GM23338 (cell line): ENCODE measurements at regions not wholly inside any gene's neighbourhood (a gene's known extent, or its start where the extent isn't known, plus 50 kb on each side); places are given as distances from the start of the nearest gene placed in this dataset.

Source experiments
- EZH2 ChIP-seq: fragments of 200-600 bp; sonication (generic); IDR thresholded peaks from one replicate; pipeline ENCODE4 v1.8.0; 2017; ENCODE audit warnings: antibody characterized with exemption, mild to moderate bottlenecking, low read depth; ENCODE audit not compliant: unreplicated experiment
- EZH2phosphoT487 ChIP-seq: fragments of 200-600 bp; sonication (generic); IDR thresholded peaks from one replicate; pipeline ENCODE4 v1.8.1; 2018; ENCODE audit warnings: antibody characterized with exemption; ENCODE audit not compliant: unreplicated experiment
- POLR2AphosphoS5 ChIP-seq: IDR thresholded peaks from 2 replicates; pipeline ENCODE4 v1.6.1; 2016; ENCODE audit warnings: antibody characterized with exemption, low read depth
- TF ChIP-seq, protein P1 (sequence below), 2 experiments: fragments of 200-600 bp in 1 of 2; sonication (generic) in 1 of 2; conservative IDR thresholded peaks; 2 replicates each; pipeline versions ENCODE4 v1.5.1 to v1.6.1; 2016 to 2017; ENCODE audit warnings: antibody characterized with exemption in 2 of 2, low read depth in 2 of 2, mild to moderate bottlenecking in 2 of 2, moderate library complexity in 1 of 2
- TF ChIP-seq, protein P2 (sequence below): IDR thresholded peaks from one replicate; pipeline ENCODE4 v1.6.1; 2018; ENCODE audit warnings: antibody characterized with exemption; ENCODE audit not compliant: unreplicated experiment
- TF ChIP-seq, protein P3 (sequence below): IDR thresholded peaks from 2 replicates; pipeline ENCODE4 v1.6.1; 2016; ENCODE audit warnings: antibody characterized with exemption
- TF ChIP-seq, protein P4 (sequence below): fragments of 250-450 bp; sonication (Bioruptor Pico); IDR thresholded peaks from 2 replicates; pipeline ENCODE4 v1.5.0; 2020; ENCODE audit warnings: mild to moderate bottlenecking, moderate library complexity

DNA sequence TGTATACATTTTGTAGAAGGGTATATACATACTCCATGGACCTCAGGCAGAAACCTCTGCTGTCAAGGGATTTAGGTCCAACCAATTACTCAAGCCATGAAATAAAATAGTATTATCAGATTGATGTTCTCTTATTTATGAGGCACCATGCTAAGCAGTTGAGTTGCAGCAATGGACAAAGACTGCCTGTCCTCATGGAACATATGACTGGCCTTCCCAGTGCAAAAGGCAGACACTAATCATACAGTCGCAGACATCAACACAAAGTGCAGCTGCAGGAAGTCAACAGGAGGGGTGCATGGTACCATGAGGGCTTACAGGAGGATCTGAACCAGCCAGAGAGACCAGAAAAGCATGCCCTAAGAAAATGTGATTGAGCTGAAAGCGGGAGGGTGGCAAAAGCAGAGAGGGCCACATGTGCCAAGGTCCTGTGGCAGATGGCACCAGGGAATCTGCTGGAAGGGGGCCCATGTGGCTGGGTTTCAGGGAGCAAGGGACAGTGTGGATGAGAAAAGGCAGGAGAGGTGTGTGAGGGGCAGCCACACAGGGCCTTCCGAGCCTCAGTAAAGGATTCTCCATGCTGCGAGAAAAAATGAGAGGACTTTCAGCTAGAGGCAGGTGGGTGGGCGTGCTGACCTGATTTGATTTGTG is 61.4 kb upstream of the RNF152 start:
- TF ChIP-seq EZH2 (no peak), POLR2AphosphoS5 (no peak), EZH2phosphoT487 (no peak)
- TF ChIP-seq, protein P1, sequence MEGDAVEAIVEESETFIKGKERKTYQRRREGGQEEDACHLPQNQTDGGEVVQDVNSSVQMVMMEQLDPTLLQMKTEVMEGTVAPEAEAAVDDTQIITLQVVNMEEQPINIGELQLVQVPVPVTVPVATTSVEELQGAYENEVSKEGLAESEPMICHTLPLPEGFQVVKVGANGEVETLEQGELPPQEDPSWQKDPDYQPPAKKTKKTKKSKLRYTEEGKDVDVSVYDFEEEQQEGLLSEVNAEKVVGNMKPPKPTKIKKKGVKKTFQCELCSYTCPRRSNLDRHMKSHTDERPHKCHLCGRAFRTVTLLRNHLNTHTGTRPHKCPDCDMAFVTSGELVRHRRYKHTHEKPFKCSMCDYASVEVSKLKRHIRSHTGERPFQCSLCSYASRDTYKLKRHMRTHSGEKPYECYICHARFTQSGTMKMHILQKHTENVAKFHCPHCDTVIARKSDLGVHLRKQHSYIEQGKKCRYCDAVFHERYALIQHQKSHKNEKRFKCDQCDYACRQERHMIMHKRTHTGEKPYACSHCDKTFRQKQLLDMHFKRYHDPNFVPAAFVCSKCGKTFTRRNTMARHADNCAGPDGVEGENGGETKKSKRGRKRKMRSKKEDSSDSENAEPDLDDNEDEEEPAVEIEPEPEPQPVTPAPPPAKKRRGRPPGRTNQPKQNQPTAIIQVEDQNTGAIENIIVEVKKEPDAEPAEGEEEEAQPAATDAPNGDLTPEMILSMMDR (conservative IDR thresholded peaks at IDR 0.05; ENCODE audit: low read depth in 2 of 2) = no peak
- TF ChIP-seq, protein P2, sequence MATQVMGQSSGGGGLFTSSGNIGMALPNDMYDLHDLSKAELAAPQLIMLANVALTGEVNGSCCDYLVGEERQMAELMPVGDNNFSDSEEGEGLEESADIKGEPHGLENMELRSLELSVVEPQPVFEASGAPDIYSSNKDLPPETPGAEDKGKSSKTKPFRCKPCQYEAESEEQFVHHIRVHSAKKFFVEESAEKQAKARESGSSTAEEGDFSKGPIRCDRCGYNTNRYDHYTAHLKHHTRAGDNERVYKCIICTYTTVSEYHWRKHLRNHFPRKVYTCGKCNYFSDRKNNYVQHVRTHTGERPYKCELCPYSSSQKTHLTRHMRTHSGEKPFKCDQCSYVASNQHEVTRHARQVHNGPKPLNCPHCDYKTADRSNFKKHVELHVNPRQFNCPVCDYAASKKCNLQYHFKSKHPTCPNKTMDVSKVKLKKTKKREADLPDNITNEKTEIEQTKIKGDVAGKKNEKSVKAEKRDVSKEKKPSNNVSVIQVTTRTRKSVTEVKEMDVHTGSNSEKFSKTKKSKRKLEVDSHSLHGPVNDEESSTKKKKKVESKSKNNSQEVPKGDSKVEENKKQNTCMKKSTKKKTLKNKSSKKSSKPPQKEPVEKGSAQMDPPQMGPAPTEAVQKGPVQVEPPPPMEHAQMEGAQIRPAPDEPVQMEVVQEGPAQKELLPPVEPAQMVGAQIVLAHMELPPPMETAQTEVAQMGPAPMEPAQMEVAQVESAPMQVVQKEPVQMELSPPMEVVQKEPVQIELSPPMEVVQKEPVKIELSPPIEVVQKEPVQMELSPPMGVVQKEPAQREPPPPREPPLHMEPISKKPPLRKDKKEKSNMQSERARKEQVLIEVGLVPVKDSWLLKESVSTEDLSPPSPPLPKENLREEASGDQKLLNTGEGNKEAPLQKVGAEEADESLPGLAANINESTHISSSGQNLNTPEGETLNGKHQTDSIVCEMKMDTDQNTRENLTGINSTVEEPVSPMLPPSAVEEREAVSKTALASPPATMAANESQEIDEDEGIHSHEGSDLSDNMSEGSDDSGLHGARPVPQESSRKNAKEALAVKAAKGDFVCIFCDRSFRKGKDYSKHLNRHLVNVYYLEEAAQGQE = no peak
- TF ChIP-seq, protein P3, sequence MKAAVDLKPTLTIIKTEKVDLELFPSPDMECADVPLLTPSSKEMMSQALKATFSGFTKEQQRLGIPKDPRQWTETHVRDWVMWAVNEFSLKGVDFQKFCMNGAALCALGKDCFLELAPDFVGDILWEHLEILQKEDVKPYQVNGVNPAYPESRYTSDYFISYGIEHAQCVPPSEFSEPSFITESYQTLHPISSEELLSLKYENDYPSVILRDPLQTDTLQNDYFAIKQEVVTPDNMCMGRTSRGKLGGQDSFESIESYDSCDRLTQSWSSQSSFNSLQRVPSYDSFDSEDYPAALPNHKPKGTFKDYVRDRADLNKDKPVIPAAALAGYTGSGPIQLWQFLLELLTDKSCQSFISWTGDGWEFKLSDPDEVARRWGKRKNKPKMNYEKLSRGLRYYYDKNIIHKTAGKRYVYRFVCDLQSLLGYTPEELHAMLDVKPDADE = no peak
- TF ChIP-seq, protein P4, sequence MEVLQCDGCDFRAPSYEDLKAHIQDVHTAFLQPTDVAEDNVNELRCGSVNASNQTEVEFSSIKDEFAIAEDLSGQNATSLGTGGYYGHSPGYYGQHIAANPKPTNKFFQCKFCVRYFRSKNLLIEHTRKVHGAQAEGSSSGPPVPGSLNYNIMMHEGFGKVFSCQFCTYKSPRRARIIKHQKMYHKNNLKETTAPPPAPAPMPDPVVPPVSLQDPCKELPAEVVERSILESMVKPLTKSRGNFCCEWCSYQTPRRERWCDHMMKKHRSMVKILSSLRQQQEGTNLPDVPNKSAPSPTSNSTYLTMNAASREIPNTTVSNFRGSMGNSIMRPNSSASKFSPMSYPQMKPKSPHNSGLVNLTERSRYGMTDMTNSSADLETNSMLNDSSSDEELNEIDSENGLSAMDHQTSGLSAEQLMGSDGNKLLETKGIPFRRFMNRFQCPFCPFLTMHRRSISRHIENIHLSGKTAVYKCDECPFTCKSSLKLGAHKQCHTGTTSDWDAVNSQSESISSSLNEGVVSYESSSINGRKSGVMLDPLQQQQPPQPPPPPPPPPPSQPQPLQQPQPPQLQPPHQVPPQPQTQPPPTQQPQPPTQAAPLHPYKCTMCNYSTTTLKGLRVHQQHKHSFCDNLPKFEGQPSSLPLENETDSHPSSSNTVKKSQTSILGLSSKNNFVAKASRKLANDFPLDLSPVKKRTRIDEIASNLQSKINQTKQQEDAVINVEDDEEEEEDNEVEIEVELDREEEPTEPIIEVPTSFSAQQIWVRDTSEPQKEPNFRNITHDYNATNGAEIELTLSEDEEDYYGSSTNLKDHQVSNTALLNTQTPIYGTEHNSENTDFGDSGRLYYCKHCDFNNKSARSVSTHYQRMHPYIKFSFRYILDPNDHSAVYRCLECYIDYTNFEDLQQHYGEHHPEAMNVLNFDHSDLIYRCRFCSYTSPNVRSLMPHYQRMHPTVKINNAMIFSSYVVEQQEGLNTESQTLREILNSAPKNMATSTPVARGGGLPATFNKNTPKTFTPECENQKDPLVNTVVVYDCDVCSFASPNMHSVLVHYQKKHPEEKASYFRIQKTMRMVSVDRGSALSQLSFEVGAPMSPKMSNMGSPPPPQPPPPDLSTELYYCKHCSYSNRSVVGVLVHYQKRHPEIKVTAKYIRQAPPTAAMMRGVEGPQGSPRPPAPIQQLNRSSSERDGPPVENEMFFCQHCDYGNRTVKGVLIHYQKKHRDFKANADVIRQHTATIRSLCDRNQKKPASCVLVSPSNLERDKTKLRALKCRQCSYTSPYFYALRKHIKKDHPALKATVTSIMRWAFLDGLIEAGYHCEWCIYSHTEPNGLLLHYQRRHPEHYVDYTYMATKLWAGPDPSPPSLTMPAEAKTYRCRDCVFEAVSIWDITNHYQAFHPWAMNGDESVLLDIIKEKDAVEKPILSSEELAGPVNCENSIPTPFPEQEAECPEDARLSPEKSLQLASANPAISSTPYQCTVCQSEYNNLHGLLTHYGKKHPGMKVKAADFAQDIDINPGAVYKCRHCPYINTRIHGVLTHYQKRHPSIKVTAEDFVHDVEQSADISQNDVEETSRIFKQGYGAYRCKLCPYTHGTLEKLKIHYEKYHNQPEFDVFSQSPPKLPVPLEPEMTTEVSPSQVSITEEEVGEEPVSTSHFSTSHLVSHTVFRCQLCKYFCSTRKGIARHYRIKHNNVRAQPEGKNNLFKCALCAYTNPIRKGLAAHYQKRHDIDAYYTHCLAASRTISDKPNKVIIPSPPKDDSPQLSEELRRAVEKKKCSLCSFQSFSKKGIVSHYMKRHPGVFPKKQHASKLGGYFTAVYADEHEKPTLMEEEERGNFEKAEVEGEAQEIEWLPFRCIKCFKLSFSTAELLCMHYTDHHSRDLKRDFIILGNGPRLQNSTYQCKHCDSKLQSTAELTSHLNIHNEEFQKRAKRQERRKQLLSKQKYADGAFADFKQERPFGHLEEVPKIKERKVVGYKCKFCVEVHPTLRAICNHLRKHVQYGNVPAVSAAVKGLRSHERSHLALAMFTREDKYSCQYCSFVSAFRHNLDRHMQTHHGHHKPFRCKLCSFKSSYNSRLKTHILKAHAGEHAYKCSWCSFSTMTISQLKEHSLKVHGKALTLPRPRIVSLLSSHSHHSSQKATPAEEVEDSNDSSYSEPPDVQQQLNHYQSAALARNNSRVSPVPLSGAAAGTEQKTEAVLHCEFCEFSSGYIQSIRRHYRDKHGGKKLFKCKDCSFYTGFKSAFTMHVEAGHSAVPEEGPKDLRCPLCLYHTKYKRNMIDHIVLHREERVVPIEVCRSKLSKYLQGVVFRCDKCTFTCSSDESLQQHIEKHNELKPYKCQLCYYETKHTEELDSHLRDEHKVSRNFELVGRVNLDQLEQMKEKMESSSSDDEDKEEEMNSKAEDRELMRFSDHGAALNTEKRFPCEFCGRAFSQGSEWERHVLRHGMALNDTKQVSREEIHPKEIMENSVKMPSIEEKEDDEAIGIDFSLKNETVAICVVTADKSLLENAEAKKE (CRISPR knock-in tag) = no peak
